SK-N-MC (cell line): ENCODE measurements at regions not wholly inside any gene's neighbourhood (a gene's known extent, or its start where the extent isn't known, plus 50 kb on each side); places are given as distances from the start of the nearest gene placed in this dataset.

Source experiments
- EZH2 ChIP-seq: fragments of 200-600 bp; sonication (generic); IDR thresholded peaks from one replicate; pipeline ENCODE4 v1.6.1; 2017; ENCODE audit warnings: antibody characterized with exemption
- FOXP2 ChIP-seq: optimal IDR thresholded peaks from 2 replicates; pipeline ENCODE3; 2011; ENCODE audit warnings: mild to moderate bottlenecking, moderate library complexity; ENCODE audit not compliant: insufficient read depth; ENCODE audit errors: extremely low read length, control extremely low read depth
- POLR2AphosphoS5 ChIP-seq: IDR thresholded peaks from 2 replicates; pipeline ENCODE4 v1.6.1; 2012; ENCODE audit warnings: mild to moderate bottlenecking, low read depth, low read length, borderline replicate concordance

- TF ChIP-seq POLR2AphosphoS5, result no peak
- no peak for TF ChIP-seq EZH2
- no peak for TF ChIP-seq FOXP2
These were observed 196.9 kb downstream of the ANKRD50 start for GRCh38 chr4:124515591-124515990.
